ENCODE measurements at regions not wholly inside any gene's neighbourhood (a gene's known extent, or its start where the extent isn't known, plus 50 kb on each side); places are given as distances from the start of the nearest gene placed in this dataset.

DNA sequence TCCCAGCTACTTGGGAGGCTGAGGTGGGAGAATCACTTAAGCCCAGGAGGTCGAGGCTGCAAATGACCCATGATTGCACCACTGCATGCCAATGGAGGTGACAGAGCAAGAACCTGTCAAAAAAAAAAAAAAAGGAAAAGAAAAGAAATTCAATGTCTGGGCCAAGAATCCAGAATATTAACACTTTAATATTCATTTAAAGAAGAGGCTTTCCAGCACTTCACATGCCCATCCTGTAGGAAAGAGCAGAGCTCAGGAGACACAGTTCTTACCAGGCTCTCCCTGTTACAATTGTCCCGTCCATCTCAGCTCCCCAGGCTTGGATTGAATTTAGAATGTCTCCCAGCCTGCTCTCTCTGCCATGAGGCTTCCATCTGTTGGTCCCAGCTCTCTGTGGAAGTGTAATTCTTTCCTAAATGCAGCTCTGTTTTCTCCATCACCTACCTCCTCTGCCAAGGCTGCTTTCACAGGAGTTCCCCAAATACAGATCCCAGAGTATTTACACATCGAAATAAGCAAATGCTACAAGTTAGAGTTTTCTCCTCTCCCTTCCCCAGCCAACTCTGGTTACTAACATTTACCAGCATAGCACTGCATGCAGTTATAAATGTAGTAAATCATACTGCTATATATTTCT is 116.6 kb upstream of the CDC42BPA start:
- DNase-seq, result no peak
- Histone ChIP-seq H3K9me3 (no peaks in the 10 kb centered on the region), H3K4me3 (no peak overlapping the region), H3K36me3 (no peaks in the 10 kb centered on the region), H3K27ac (peak overlapping the region in 1 of 4 donors; percentile 22), H3K27me3 (no peaks in the 10 kb centered on the region), H3K4me1 (peaks cover 0 to 35% (median 34%) of the 10 kb centered on the region in 4 donors)
- intact Hi-C loops (cut with DNase I), result loop anchor here (5.0 to 10.0 kb wide), 5 partner anchors 198 to 890 kb away; partner anchors contain the start of gene STUM
- WGBS, 2 donors, result 86 to 88% methylated on average over 3 of the region's 3 CpGs
- TF ChIP-seq POLR2A (IDR thresholded peaks at IDR 0.05), result no peak
- TF ChIP-seq POLR2AphosphoS5 (IDR thresholded peaks at IDR 0.05), result no peak
- TF ChIP-seq, protein P1, sequence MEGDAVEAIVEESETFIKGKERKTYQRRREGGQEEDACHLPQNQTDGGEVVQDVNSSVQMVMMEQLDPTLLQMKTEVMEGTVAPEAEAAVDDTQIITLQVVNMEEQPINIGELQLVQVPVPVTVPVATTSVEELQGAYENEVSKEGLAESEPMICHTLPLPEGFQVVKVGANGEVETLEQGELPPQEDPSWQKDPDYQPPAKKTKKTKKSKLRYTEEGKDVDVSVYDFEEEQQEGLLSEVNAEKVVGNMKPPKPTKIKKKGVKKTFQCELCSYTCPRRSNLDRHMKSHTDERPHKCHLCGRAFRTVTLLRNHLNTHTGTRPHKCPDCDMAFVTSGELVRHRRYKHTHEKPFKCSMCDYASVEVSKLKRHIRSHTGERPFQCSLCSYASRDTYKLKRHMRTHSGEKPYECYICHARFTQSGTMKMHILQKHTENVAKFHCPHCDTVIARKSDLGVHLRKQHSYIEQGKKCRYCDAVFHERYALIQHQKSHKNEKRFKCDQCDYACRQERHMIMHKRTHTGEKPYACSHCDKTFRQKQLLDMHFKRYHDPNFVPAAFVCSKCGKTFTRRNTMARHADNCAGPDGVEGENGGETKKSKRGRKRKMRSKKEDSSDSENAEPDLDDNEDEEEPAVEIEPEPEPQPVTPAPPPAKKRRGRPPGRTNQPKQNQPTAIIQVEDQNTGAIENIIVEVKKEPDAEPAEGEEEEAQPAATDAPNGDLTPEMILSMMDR (IDR thresholded peaks at IDR 0.05), result no peak
- TF ChIP-seq EP300 (IDR thresholded peaks at IDR 0.05), result no peak

DNA sequence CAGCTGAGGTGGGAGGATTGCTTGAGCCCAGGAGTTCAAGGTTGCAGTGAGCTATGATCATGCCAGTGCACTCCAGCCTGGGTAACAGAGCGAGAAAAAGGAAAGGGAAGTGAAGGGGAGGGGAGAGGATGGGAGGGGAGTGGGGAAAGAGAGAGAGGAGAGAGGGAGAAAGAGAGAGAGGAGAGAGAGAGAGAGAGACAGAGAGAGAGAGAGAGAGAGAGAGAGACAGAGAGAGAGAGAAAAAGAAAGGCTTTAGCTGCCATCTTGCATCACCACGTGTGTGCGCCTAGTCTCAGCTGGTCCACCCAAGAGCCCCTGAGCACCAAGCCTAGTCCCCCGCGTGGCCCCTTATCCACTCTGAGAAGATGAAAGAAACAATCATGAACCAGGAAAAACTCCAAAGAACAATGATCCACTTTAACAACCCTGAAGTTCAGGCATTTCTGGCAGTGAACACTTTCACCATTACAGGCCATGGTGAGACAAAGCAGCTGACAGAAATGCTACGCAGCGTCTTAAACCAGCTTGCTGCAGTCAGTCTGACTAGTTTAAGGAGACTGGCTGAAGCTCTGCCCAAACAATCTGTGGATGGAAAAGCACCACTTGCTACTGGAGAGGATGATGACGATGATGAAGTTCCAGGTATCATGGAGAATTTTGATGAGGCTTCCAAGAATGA is 115.5 kb upstream of the CDC42BPA start:
- DNase-seq, result no peak
- TF ChIP-seq POLR2AphosphoS5 (IDR thresholded peaks at IDR 0.05), result peak in 3 of 4 donors; percentile 8 to 62 (median 39)
- no peak for TF ChIP-seq EP300 (IDR thresholded peaks at IDR 0.05)
- TF ChIP-seq POLR2A (IDR thresholded peaks at IDR 0.05), result no peak
- TF ChIP-seq, protein P1 (IDR thresholded peaks at IDR 0.05), result no peak
- Histone ChIP-seq H3K4me3 (no peak overlapping the region), H3K36me3 (no peaks in the 10 kb centered on the region), H3K27me3 (no peaks in the 10 kb centered on the region), H3K4me1 (peaks cover 0 to 46% (median 45%) of the 10 kb centered on the region in 4 donors), H3K9me3 (no peaks in the 10 kb centered on the region), H3K27ac (peak overlapping the region in 2 of 4 donors; percentile 21 to 76)
- intact Hi-C loops (cut with DNase I), result loop anchor here (10.0 kb wide), 1 partner anchor 889 kb away; the partner anchor contains the start of gene STUM
- 86 to 89% methylated on average over 8 of the region's 8 CpGs for WGBS, 2 donors

GRCh38 chr1:227432981-227433380 is 114.7 kb upstream of the CDC42BPA start:
- H3K4me3 ChIP-seq, result no peak overlapping the region
- peaks cover 0 to 54% (median 53%) of the 10 kb centered on the region in 4 donors for H3K4me1 ChIP-seq
- TF ChIP-seq EP300 (IDR thresholded peaks at IDR 0.05) (no peak), POLR2A (IDR thresholded peaks at IDR 0.05) (no peak), POLR2AphosphoS5 (IDR thresholded peaks at IDR 0.05) (no peak)
- TF ChIP-seq, protein P1 (IDR thresholded peaks at IDR 0.05), result no peak
- intact Hi-C loops (cut with DNase I), result loop anchor here (10.0 kb wide), 1 partner anchor 888 kb away; the partner anchor contains the start of gene STUM
- no peaks in the 10 kb centered on the region for H3K9me3 ChIP-seq
- H3K27ac ChIP-seq, result peak overlapping the region in 3 of 4 donors; percentile 65 to 76 (median 71)
- H3K36me3 ChIP-seq, result no peaks in the 10 kb centered on the region
- WGBS, 2 donors, result 89 to 93% methylated on average over 3 of the region's 3 CpGs
- H3K27me3 ChIP-seq, result no peaks in the 10 kb centered on the region
- no peak for DNase-seq

GRCh38 chr1:227432181-227432535 is 113.9 kb upstream of the CDC42BPA start:
- no peaks in the 10 kb centered on the region for H3K36me3 ChIP-seq
- intact Hi-C loops (cut with DNase I), result loop anchor here (10.0 kb wide), 1 partner anchor 887 kb away; the partner anchor contains the start of gene STUM
- H3K27me3 ChIP-seq, result no peaks in the 10 kb centered on the region
- peak overlapping the region; percentile 57 to 76 (median 68) for H3K27ac ChIP-seq
- H3K4me3 ChIP-seq, result no peak overlapping the region
- WGBS, 2 donors, result 88 to 95% methylated on average over 1 of the region's 1 CpG
- peaks cover 0 to 56% (median 54%) of the 10 kb centered on the region in 4 donors for H3K4me1 ChIP-seq
- no peaks in the 10 kb centered on the region for H3K9me3 ChIP-seq
- TF ChIP-seq EP300 (IDR thresholded peaks at IDR 0.05), result no peak
- TF ChIP-seq POLR2AphosphoS5 (IDR thresholded peaks at IDR 0.05), result no peak
- TF ChIP-seq, protein P1 (IDR thresholded peaks at IDR 0.05), result no peak
- TF ChIP-seq POLR2A (IDR thresholded peaks at IDR 0.05), result no peak
- no peak for DNase-seq

All from sigmoid colon (tissue), 6 donors.